ENCODE measurements at regions not wholly inside any gene's neighbourhood (a gene's known extent, or its start where the extent isn't known, plus 50 kb on each side); places are given as distances from the start of the nearest gene placed in this dataset.

GRCh38 chr2:37448342-37449120 is 104.1 kb downstream of the QPCT start:
- Histone ChIP-seq H2AFZ (replicated peaks; ENCODE audit: low read length, poor library complexity) (no peak overlapping the region), H3K9ac (ENCODE audit: low read depth, low read length) (no peak overlapping the region), H2BK20ac (ENCODE audit: low read depth, low read length) (no peak overlapping the region), H4K8ac (ENCODE audit: low read depth in 2 of 2, low read length in 2 of 2) (no peak overlapping the region), H4K20me1 (ENCODE audit: insufficient read depth, low read length) (no peaks in the 10 kb centered on the region), H3K4me3 (ENCODE audit: insufficient read depth, low read depth, low read length) (no peak overlapping the region), H2AK9ac (replicated peaks; ENCODE audit: low read depth, low read length, poor library complexity) (no peak overlapping the region), H2AK5ac (ENCODE audit: low read depth, low read length) (no peak overlapping the region), H3K56ac (ENCODE audit: extremely low read depth, insufficient read depth, low read length) (no peak overlapping the region), H4K91ac (ENCODE audit: insufficient read depth, low read depth, low read length) (no peak overlapping the region), H4K5ac (ENCODE audit: low read depth, low read length) (no peak overlapping the region), H3K23ac (ENCODE audit: low read depth, low read length) (no peak overlapping the region), H3K4me2 (ENCODE audit: low read depth, low read length) (no peak overlapping the region), H2BK15ac (ENCODE audit: low read depth, low read length) (no peak overlapping the region), H3K9me3 (ENCODE audit: control insufficient read depth, insufficient read depth, low read length) (no peaks in the 10 kb centered on the region), H3K27me3 (ENCODE audit: control insufficient read depth, insufficient read depth, low read length) (no peaks in the 10 kb centered on the region; the same call in 1 of the 2 replicates), H3K18ac (ENCODE audit: low read depth, low read length) (no peak overlapping the region), H3K9me1 (ENCODE audit: insufficient read depth, low read length) (no peaks in the 10 kb centered on the region), H2BK120ac (ENCODE audit: low read depth, low read length) (no peak overlapping the region; the same call in 1 of the 2 replicates), H3K4ac (ENCODE audit: low read depth, low read length) (no peak overlapping the region), H3K79me1 (ENCODE audit: low read depth in 1 of 2, low read length in 2 of 2) (no peaks in the 10 kb centered on the region), H2BK5ac (ENCODE audit: low read depth, low read length, poor library complexity, severe bottlenecking) (no peak overlapping the region), H3K27ac (ENCODE audit: insufficient read depth, low read length) (no peak overlapping the region), H3K14ac (replicated peaks; ENCODE audit: low read depth, low read length) (0 out of 2 replicates have a peak overlapping the region, but pooled peaks have one; percentile 39), H3K36me3 (ENCODE audit: control insufficient read depth, insufficient read depth, low read length) (no peaks in the 10 kb centered on the region), H3K4me1 (ENCODE audit: control insufficient read depth, insufficient read depth, low read length) (peaks cover 2% of the 10 kb centered on the region; the same call in 1 of the 2 replicates)
- CTCF ChIA-PET: no interaction called here
- WGBS, 2 experiments (ENCODE audit: extremely low coverage in 2 of 2, insufficient read length in 1 of 2): no CpG with 5 or more reads among the region's 3 CpGs
- intact Hi-C loops (cut with micrococcal nuclease): no loop called here
- ATAC-seq (ENCODE audit: low read depth) (peak; percentile 44; the same call in 1 of the 2 replicates), DNase-seq (no peak)
- in situ Hi-C loops (cut with MboI; ENCODE audit: low sequenced_read_pairs): no loop called here
- dilution Hi-C loops (cut with HindIII; ENCODE audit: low sequenced_read_pairs, unreplicated experiment): no loop called here
- TF ChIP-seq NFE2L2 (IDR thresholded peaks at IDR 0.05; ENCODE audit: low read depth, low read length) (no peak), MXI1 (IDR thresholded peaks at IDR 0.05; ENCODE audit: borderline replicate concordance, low read depth, low read length) (no peak), BHLHE40 (IDR thresholded peaks at IDR 0.05; ENCODE audit: low read depth, low read length) (no peak), CEBPB (IDR thresholded peaks at IDR 0.05; ENCODE audit: low read depth, low read length) (no peak), USF2 (IDR thresholded peaks at IDR 0.05; ENCODE audit: low read depth, low read length) (no peak), RAD21 (IDR thresholded peaks at IDR 0.05; ENCODE audit: low read length) (no peak), FOS (IDR thresholded peaks at IDR 0.05; ENCODE audit: low read depth, low read length) (no peak), POLR2A (IDR thresholded peaks at IDR 0.05; ENCODE audit: low read depth, low read length) (no peak), RFX5 (IDR thresholded peaks at IDR 0.05; ENCODE audit: low read depth, low read length) (no peak), CTCF (conservative IDR thresholded peaks at IDR 0.05; ENCODE audit: low read depth, low read length) (no peak), RCOR1 (IDR thresholded peaks at IDR 0.05; ENCODE audit: insufficient replicate concordance, low read length) (no peak)
- POLR2A ChIA-PET (ENCODE audit: unreplicated experiment): no interaction called here
- BruUV-seq (replicated peaks): no TSS peak

Data from IMR-90 (cell line).